Liver (tissue), 7 donors: ENCODE measurements at regions not wholly inside any gene's neighbourhood (a gene's known extent, or its start where the extent isn't known, plus 50 kb on each side); places are given as distances from the start of the nearest gene placed in this dataset.

Experiments
- DNase-seq: peaks from one replicate; pipeline ENCODE4 v3.0.0-alpha.2; 2017; ENCODE audit warnings: low spot score
- H3K27ac ChIP-seq, 2 donors: one replicate each; pipeline ENCODE4 v1.7.0; 2013; ENCODE audit warnings: inconsistent platforms in 2 of 2, low read length in 2 of 2, control low read depth in 1 of 2, low read depth in 1 of 2, mild to moderate bottlenecking in 1 of 2
- H3K27me3 ChIP-seq, 4 donors: one replicate each; pipeline versions ENCODE4 v1.6.1 to v1.7.0; 2013; ENCODE audit warnings: low read length in 3 of 4, inconsistent platforms in 1 of 4, mild to moderate bottlenecking in 1 of 4, moderate library complexity in 1 of 4; ENCODE audit not compliant: control insufficient read depth in 4 of 4, insufficient read depth in 4 of 4
- H3K36me3 ChIP-seq, 4 donors: one replicate each; pipeline versions ENCODE4 v1.6.1 to v1.7.0; 2013; ENCODE audit warnings: low read length in 3 of 4, mild to moderate bottlenecking in 3 of 4, low read depth in 1 of 4, moderate library complexity in 1 of 4; ENCODE audit not compliant: control insufficient read depth in 4 of 4, insufficient read depth in 3 of 4
- H3K4me1 ChIP-seq, 4 donors: one replicate each; pipeline versions ENCODE4 v1.6.1 to v1.7.0; 2013; ENCODE audit warnings: low read length in 3 of 4, mild to moderate bottlenecking in 3 of 4, moderate library complexity in 1 of 4; ENCODE audit not compliant: control insufficient read depth in 4 of 4, insufficient read depth in 4 of 4
- H3K4me3 ChIP-seq, 3 donors: one replicate each; pipeline versions ENCODE4 v1.6.1 to v1.7.0; 2013; ENCODE audit warnings: low read length in 3 of 3, control low read depth in 1 of 3, low read depth in 1 of 3, mild to moderate bottlenecking in 1 of 3
- H3K9ac ChIP-seq, 2 donors: one replicate each; pipeline ENCODE4 v1.7.0; 2013; ENCODE audit warnings: low read length in 2 of 2, mild to moderate bottlenecking in 2 of 2, moderate library complexity in 2 of 2, control low read depth in 1 of 2, low read depth in 1 of 2
- H3K9me3 ChIP-seq, 4 donors: one replicate each; pipeline versions ENCODE4 v1.6.1 to v1.7.0; 2013; ENCODE audit warnings: low read length in 3 of 4; ENCODE audit not compliant: control insufficient read depth in 4 of 4
- EGR1 ChIP-seq, 2 donors: IDR thresholded peaks; 2 replicates each; pipeline ENCODE4 v1.6.1; 2016 to 2018; ENCODE audit warnings: antibody characterized with exemption in 2 of 2, low read depth in 2 of 2
- FOXA2 ChIP-seq: IDR thresholded peaks from 2 replicates; pipeline ENCODE4 v1.6.1; 2016; ENCODE audit warnings: antibody characterized with exemption
- GABPA ChIP-seq, 2 donors: IDR thresholded peaks in 1 of 2; conservative IDR thresholded peaks in 1 of 2; 2 replicates each; pipeline ENCODE4 v1.6.1; 2016; ENCODE audit warnings: antibody characterized with exemption in 2 of 2, mild to moderate bottlenecking in 1 of 2, moderate library complexity in 1 of 2
- RAD21 ChIP-seq, 2 donors: IDR thresholded peaks; 2 replicates each; pipeline ENCODE4 v1.6.1; 2016; ENCODE audit warnings: antibody characterized with exemption in 2 of 2, mild to moderate bottlenecking in 2 of 2
- TAF1 ChIP-seq: conservative IDR thresholded peaks from 2 replicates; pipeline ENCODE4 v1.6.1; 2016; ENCODE audit warnings: antibody characterized with exemption, mild to moderate bottlenecking
- YY1 ChIP-seq: IDR thresholded peaks from 2 replicates; pipeline ENCODE4 v1.6.1; 2016; ENCODE audit warnings: antibody characterized with exemption, mild to moderate bottlenecking
- WGBS: extraction: QIAGEN DNeasy Blood & Tissue Kit; methylation state at CpG from one replicate; pipeline ENCODE4 v1.1.7; 2013; 5-methylcytosine and 5-hydroxymethylcytosine counted together
- TF ChIP-seq, protein P1 (sequence below): IDR thresholded peaks from 2 replicates; pipeline ENCODE4 v1.6.1; 2016; ENCODE audit warnings: antibody characterized with exemption
- TF ChIP-seq, protein P2 (sequence below): IDR thresholded peaks from 2 replicates; pipeline ENCODE4 v1.6.1; 2016; ENCODE audit warnings: antibody characterized with exemption
- TF ChIP-seq, protein P3 (sequence below): IDR thresholded peaks from 2 replicates; pipeline ENCODE4 v1.6.1; 2016; ENCODE audit warnings: antibody characterized with exemption
- TF ChIP-seq, protein P4 (sequence below): IDR thresholded peaks from 2 replicates; pipeline ENCODE4 v1.6.1; 2016; ENCODE audit warnings: antibody characterized with exemption, mild to moderate bottlenecking
- donor health status: healthy.
- donor health status: healthy.
- donor health status: healthy.
- donor health status: healthy.

DNA sequence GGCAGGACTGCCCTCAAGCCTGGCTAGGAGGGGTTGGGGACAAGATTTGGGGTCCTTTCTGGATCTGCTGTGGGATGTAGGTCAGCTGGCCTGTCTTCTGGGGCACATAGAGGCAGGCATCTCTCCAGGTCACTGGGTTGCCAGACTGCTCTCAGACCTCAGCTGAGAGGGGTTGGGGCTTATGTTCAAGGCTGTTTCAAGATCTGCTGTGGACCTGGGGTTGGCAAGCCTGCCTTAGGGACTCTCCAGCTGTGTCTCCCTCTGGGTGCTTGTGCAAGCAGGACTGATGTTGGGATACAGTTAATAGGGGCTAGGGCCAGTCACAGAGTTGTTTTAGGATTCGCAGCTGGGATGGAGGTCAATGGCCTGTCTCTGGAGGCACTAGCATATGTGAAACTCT lies 363.0 kb upstream of the ST6GAL2 start:
- Histone ChIP-seq H3K4me1 (no peaks in the 10 kb centered on the region), H3K27me3 (no peaks in the 10 kb centered on the region), H3K9ac (no peak overlapping the region), H3K9me3 (no peaks in the 10 kb centered on the region), H3K4me3 (no peak overlapping the region), H3K36me3 (no peaks in the 10 kb centered on the region), H3K27ac (no peak overlapping the region)
- WGBS: 77% methylated on average over 1 of the region's 1 CpG
- no peak for TF ChIP-seq FOXA2
- TF ChIP-seq YY1: no peak
- TF ChIP-seq EGR1 (IDR thresholded peaks at IDR 0.05; ENCODE audit: low read depth in 2 of 2): no peak
- TF ChIP-seq, protein P1, sequence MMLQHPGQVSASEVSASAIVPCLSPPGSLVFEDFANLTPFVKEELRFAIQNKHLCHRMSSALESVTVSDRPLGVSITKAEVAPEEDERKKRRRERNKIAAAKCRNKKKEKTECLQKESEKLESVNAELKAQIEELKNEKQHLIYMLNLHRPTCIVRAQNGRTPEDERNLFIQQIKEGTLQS: no peak
- TF ChIP-seq GABPA (IDR thresholded peaks at IDR 0.05 in 1 of 2, conservative IDR thresholded peaks at IDR 0.05 in 1 of 2): no peak
- TF ChIP-seq, protein P2, sequence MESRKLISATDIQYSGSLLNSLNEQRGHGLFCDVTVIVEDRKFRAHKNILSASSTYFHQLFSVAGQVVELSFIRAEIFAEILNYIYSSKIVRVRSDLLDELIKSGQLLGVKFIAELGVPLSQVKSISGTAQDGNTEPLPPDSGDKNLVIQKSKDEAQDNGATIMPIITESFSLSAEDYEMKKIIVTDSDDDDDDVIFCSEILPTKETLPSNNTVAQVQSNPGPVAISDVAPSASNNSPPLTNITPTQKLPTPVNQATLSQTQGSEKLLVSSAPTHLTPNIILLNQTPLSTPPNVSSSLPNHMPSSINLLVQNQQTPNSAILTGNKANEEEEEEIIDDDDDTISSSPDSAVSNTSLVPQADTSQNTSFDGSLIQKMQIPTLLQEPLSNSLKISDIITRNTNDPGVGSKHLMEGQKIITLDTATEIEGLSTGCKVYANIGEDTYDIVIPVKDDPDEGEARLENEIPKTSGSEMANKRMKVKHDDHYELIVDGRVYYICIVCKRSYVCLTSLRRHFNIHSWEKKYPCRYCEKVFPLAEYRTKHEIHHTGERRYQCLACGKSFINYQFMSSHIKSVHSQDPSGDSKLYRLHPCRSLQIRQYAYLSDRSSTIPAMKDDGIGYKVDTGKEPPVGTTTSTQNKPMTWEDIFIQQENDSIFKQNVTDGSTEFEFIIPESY: no peak
- TF ChIP-seq, protein P3, sequence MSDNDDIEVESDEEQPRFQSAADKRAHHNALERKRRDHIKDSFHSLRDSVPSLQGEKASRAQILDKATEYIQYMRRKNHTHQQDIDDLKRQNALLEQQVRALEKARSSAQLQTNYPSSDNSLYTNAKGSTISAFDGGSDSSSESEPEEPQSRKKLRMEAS: no peak
- DNase-seq: no peak

- 85% methylated on average over 14 of the region's 14 CpGs for WGBS
- H3K4me3 ChIP-seq: no peak overlapping the region
- no peaks in the 10 kb centered on the region for H3K27me3 ChIP-seq
- H3K36me3 ChIP-seq: no peaks in the 10 kb centered on the region
- no peak for DNase-seq
- H3K9me3 ChIP-seq: no peaks in the 10 kb centered on the region
- H3K27ac ChIP-seq: no peak overlapping the region
- H3K9ac ChIP-seq: no peak overlapping the region
- H3K4me1 ChIP-seq: no peaks in the 10 kb centered on the region
- TF ChIP-seq, protein P4, sequence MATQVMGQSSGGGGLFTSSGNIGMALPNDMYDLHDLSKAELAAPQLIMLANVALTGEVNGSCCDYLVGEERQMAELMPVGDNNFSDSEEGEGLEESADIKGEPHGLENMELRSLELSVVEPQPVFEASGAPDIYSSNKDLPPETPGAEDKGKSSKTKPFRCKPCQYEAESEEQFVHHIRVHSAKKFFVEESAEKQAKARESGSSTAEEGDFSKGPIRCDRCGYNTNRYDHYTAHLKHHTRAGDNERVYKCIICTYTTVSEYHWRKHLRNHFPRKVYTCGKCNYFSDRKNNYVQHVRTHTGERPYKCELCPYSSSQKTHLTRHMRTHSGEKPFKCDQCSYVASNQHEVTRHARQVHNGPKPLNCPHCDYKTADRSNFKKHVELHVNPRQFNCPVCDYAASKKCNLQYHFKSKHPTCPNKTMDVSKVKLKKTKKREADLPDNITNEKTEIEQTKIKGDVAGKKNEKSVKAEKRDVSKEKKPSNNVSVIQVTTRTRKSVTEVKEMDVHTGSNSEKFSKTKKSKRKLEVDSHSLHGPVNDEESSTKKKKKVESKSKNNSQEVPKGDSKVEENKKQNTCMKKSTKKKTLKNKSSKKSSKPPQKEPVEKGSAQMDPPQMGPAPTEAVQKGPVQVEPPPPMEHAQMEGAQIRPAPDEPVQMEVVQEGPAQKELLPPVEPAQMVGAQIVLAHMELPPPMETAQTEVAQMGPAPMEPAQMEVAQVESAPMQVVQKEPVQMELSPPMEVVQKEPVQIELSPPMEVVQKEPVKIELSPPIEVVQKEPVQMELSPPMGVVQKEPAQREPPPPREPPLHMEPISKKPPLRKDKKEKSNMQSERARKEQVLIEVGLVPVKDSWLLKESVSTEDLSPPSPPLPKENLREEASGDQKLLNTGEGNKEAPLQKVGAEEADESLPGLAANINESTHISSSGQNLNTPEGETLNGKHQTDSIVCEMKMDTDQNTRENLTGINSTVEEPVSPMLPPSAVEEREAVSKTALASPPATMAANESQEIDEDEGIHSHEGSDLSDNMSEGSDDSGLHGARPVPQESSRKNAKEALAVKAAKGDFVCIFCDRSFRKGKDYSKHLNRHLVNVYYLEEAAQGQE: no peak
Observed at GRCh38 chr2:107255744-107256143, 369.8 kb upstream of the ST6GAL2 start.

DNA sequence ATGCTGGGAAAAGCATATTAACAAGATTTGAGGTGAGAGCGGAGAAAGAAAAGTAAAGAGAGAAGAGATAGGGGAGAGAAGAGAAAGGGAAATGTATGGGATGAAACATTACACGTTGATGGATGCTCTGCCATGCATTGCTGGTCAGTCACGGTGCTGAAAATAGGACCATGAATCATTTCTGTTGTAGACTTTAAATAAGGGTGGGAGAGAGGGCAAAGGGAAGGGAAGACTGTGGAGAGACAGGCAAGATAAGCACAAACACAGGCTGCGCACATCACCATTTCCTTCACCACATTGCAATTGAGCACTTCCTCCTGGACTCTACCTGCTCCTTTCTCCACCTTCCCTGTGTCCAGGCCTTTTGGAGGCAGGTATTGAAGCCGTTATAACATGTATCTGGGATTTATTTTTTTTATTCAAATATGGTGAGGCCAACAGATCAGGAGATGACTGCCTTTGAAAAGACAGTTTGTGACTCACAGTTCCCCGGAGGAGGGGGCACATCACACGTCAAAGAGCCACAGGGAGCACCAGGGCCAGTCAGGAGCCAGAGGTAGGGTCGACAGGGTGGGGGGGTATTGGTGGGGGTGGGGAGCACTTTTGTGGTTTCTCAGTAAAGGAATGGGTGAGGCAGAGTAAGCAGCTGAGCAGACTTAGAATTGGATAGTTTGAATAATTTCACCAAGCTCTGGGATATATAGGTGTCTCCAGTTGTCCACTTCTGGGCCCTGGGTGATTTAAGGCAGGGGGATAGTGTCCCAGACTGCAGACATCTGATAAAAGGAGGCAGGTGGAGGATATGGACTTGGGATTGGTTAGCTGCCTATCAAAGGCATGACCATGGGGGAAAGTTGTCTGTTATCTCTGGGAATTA lies 372.8 kb upstream of the ST6GAL2 start:
- no peak for TF ChIP-seq RAD21 (IDR thresholded peaks at IDR 0.05)
- no peak for TF ChIP-seq FOXA2
- TF ChIP-seq TAF1: no peak
- H3K4me3 ChIP-seq: no peak overlapping the region
- H3K36me3 ChIP-seq: no peaks in the 10 kb centered on the region
- H3K27ac ChIP-seq: no peak overlapping the region
- 55% methylated on average over 8 of the region's 8 CpGs for WGBS
- H3K4me1 ChIP-seq: no peaks in the 10 kb centered on the region
- DNase-seq: no peak
- no peaks in the 10 kb centered on the region for H3K9me3 ChIP-seq
- H3K27me3 ChIP-seq: no peaks in the 10 kb centered on the region
- no peak overlapping the region for H3K9ac ChIP-seq
